Hepatocyte (in vitro differentiated cells): ENCODE measurements at regions not wholly inside any gene's neighbourhood (a gene's known extent, or its start where the extent isn't known, plus 50 kb on each side); places are given as distances from the start of the nearest gene placed in this dataset.

Experiments used
- DNase-seq: peaks from one replicate; pipeline ENCODE4 v3.0.0-alpha.2; 2016; ENCODE audit warnings: low spot score
- H2AFZ ChIP-seq: fragments of 200-600 bp; sonication (generic); 2 replicates; pipeline ENCODE4 v1.6.0; 2016; ENCODE audit warnings: antibody characterized with exemption, mild to moderate bottlenecking
- H3K27ac ChIP-seq: fragments of 200-600 bp; sonication (generic); 2 replicates; pipeline ENCODE4 v1.5.1; 2016; ENCODE audit warnings: mild to moderate bottlenecking
- H3K27me3 ChIP-seq: fragments of 200-600 bp; sonication (generic); 2 replicates; pipeline ENCODE4 v1.6.1; 2016
- H3K36me3 ChIP-seq: fragments of 200-600 bp; sonication (generic); replicated peaks from 2 replicates; pipeline ENCODE4 v1.5.1; 2016; ENCODE audit warnings: low read depth; ENCODE audit not compliant: insufficient read depth
- H3K4me1 ChIP-seq: fragments of 200-600 bp; sonication (generic); 2 replicates; pipeline ENCODE4 v1.5.1; 2016; ENCODE audit warnings: mild to moderate bottlenecking, moderate library complexity; ENCODE audit not compliant: insufficient read depth
- H3K4me2 ChIP-seq: fragments of 200-600 bp; sonication (generic); 2 replicates; pipeline ENCODE4 v1.6.0; 2016
- H3K4me3 ChIP-seq: fragments of 200-600 bp; sonication (generic); 2 replicates; pipeline ENCODE4 v1.5.1; 2016; ENCODE audit warnings: mild to moderate bottlenecking
- H3K79me2 ChIP-seq: fragments of 200-600 bp; sonication (generic); 2 replicates; pipeline ENCODE4 v1.6.0; 2017; ENCODE audit warnings: mild to moderate bottlenecking
- H3K9me2 ChIP-seq: fragments of 200-600 bp; sonication (generic); replicated peaks from 2 replicates; pipeline ENCODE4 v1.6.0; 2017; ENCODE audit warnings: mild to moderate bottlenecking; ENCODE audit not compliant: insufficient read depth
- H3K9me3 ChIP-seq: fragments of 200-600 bp; sonication (generic); 2 replicates; pipeline ENCODE4 v1.5.1; 2016; ENCODE audit warnings: low read depth, mild to moderate bottlenecking
- H4K20me1 ChIP-seq: fragments of 200-600 bp; sonication (generic); 2 replicates; pipeline ENCODE4 v1.6.0; 2016; ENCODE audit warnings: mild to moderate bottlenecking; ENCODE audit not compliant: insufficient read depth, poor library complexity, severe bottlenecking
- CTCF ChIP-seq: fragments of 200-600 bp; sonication (generic); IDR thresholded peaks from 2 replicates; pipeline ENCODE4 v1.5.1; 2016; ENCODE audit warnings: antibody characterized with exemption, mild to moderate bottlenecking; ENCODE audit not compliant: poor library complexity
- EZH2 ChIP-seq: fragments of 200-600 bp; sonication (generic); IDR thresholded peaks from 2 replicates; pipeline ENCODE4 v1.6.1; 2016; ENCODE audit warnings: antibody characterized with exemption, mild to moderate bottlenecking, borderline replicate concordance
- EZH2phosphoT487 ChIP-seq: fragments of 200-600 bp; sonication (generic); IDR thresholded peaks from one replicate; pipeline ENCODE4 v1.6.1; 2018; ENCODE audit warnings: antibody characterized with exemption, mild to moderate bottlenecking, low read depth, moderate library complexity; ENCODE audit not compliant: unreplicated experiment, severe bottlenecking
- WGBS: methylation state at CpG from one replicate; pipeline ENCODE4 v1.1.6; 2016; ENCODE audit warnings: low lambda C conversion rate; ENCODE audit errors: missing lambda C conversion rate; 5-methylcytosine and 5-hydroxymethylcytosine counted together

GRCh38 chr12:124445121-124445718, 122.2 kb downstream of the NCOR2 start:
- Histone ChIP-seq H3K9me2 (no peaks in the 10 kb centered on the region), H3K79me2 (peaks cover 4% of the 10 kb centered on the region)
- DNase-seq, result no peak

GRCh38 chr12:124443931-124444712, 123.3 kb downstream of the NCOR2 start:
- no peak overlapping the region for H3K4me2 ChIP-seq
- no peak overlapping the region for H3K27ac ChIP-seq
- DNase-seq, result no peak
- TF ChIP-seq CTCF (no peak), EZH2 (no peak), EZH2phosphoT487 (no peak)
- H3K79me2 ChIP-seq, result peaks cover 4% of the 10 kb centered on the region
- H3K27me3 ChIP-seq, result no peaks in the 10 kb centered on the region
- H2AFZ ChIP-seq, result no peak overlapping the region
- H4K20me1 ChIP-seq, result peaks cover 11% of the 10 kb centered on the region
- H3K4me3 ChIP-seq, result no peak overlapping the region
- no peaks in the 10 kb centered on the region for H3K4me1 ChIP-seq
- H3K9me2 ChIP-seq, result no peaks in the 10 kb centered on the region
- H3K36me3 ChIP-seq, result no peaks in the 10 kb centered on the region
- WGBS, result 81% methylated on average over 9 of the region's 9 CpGs
- H3K9me3 ChIP-seq, result no peaks in the 10 kb centered on the region

More at GRCh38 chr12:124445121-124445718, 122.2 kb downstream of the NCOR2 start:
- no peak for TF ChIP-seq EZH2
- no peak for TF ChIP-seq EZH2phosphoT487
- H3K4me2 ChIP-seq, result no peak overlapping the region
- H3K27ac ChIP-seq, result no peak overlapping the region
- no peaks in the 10 kb centered on the region for H3K4me1 ChIP-seq
- H3K4me3 ChIP-seq, result no peak overlapping the region
- no peak overlapping the region for H2AFZ ChIP-seq
- peaks cover 11% of the 10 kb centered on the region for H4K20me1 ChIP-seq
- no peaks in the 10 kb centered on the region for H3K9me3 ChIP-seq
- H3K36me3 ChIP-seq, result no peaks in the 10 kb centered on the region
- H3K27me3 ChIP-seq, result no peaks in the 10 kb centered on the region
- 92% methylated on average over 21 of the region's 39 CpGs for whole genome bisulfite sequencing

GRCh38 chr12:124442772-124443445, 124.5 kb downstream of the NCOR2 start:
- Histone ChIP-seq H2AFZ (no peak overlapping the region), H3K9me3 (no peaks in the 10 kb centered on the region), H3K27ac (no peak overlapping the region), H3K79me2 (peaks cover 4% of the 10 kb centered on the region), H4K20me1 (peaks cover 11% of the 10 kb centered on the region), H3K27me3 (no peaks in the 10 kb centered on the region), H3K36me3 (no peaks in the 10 kb centered on the region), H3K9me2 (no peaks in the 10 kb centered on the region), H3K4me2 (no peak overlapping the region), H3K4me3 (no peak overlapping the region), H3K4me1 (no peaks in the 10 kb centered on the region)
- TF ChIP-seq CTCF (no peak), EZH2phosphoT487 (no peak), EZH2 (no peak)
- no peak for DNase-seq
- WGBS, result 95% methylated on average over 29 of the region's 29 CpGs

- Histone ChIP-seq H3K9me2 (no peaks in the 10 kb centered on the region), H3K36me3 (no peaks in the 10 kb centered on the region), H3K4me1 (no peaks in the 10 kb centered on the region), H3K27me3 (no peaks in the 10 kb centered on the region), H3K4me2 (no peak overlapping the region), H2AFZ (no peak overlapping the region), H3K27ac (no peak overlapping the region), H3K9me3 (no peaks in the 10 kb centered on the region), H4K20me1 (peaks cover 4% of the 10 kb centered on the region), H3K79me2 (peaks cover 4% of the 10 kb centered on the region), H3K4me3 (no peak overlapping the region)
- TF ChIP-seq EZH2 (no peak), CTCF (no peak), EZH2phosphoT487 (no peak)
- 90% methylated on average over 6 of the region's 6 CpGs for WGBS
- DNase-seq, result no peak
These were observed 125.1 kb downstream of the NCOR2 start for GRCh38 chr12:124442281-124442680.
